OCI-LY7 (cell line): ENCODE measurements at regions not wholly inside any gene's neighbourhood (a gene's known extent, or its start where the extent isn't known, plus 50 kb on each side); places are given as distances from the start of the nearest gene placed in this dataset.

Experiments
- CTCF ChIP-seq: fragments of 200-600 bp; sonication (generic); conservative IDR thresholded peaks from 2 replicates; pipeline ENCODE4 v1.5.1; 2014; ENCODE audit warnings: mild to moderate bottlenecking, antibody characterized with exemption, low read length, moderate library complexity, mixed read lengths
- EZH2phosphoT487 ChIP-seq: fragments of 200-600 bp; sonication (generic); IDR thresholded peaks from 2 replicates; pipeline ENCODE4 v1.6.1; 2018; ENCODE audit warnings: low read depth, borderline replicate concordance, mild to moderate bottlenecking, mixed run types, antibody characterized with exemption, low read length, moderate library complexity, mixed read lengths

GRCh38 chr6:164035900-164036485 lies 621.5 kb downstream of the QKI start:
- no peak for TF ChIP-seq CTCF
- TF ChIP-seq EZH2phosphoT487, result no peak
